WTC11 (cell line): ENCODE measurements at regions not wholly inside any gene's neighbourhood (a gene's known extent, or its start where the extent isn't known, plus 50 kb on each side); places are given as distances from the start of the nearest gene placed in this dataset.

Source experiments
- ATAC-seq: fragments of 200-7000 bp; cut with Tn5 transposase; 2 replicates; pipeline ENCODE4 v1.10.0; 2021; ENCODE audit warnings: mild to moderate bottlenecking, moderate library complexity
- CTCF ChIA-PET: fragments of 300-600 bp; sonication (Branson Sonifier 250); formaldehyde crosslinking; loops from one replicate; lab custom pipeline; 2021; ENCODE audit warnings: antibody characterized with exemption; lab: Charles Lee
- POLR2A ChIA-PET: fragments of 350-600 bp; sonication (Branson Sonifier 250); formaldehyde crosslinking; loops from one replicate; lab custom pipeline; 2021; ENCODE audit warnings: antibody characterized with exemption; lab: Charles Lee
- DNase-seq: peaks from one replicate; pipeline ENCODE4 v3.0.0; 2021; ENCODE audit warnings: low spot score
- H3K27ac Mint-ChIP-seq: 2 replicates; pipeline ENCODE4 v1.8.0; 2021; ENCODE audit warnings: mixed read lengths
- H3K27me3 Mint-ChIP-seq: 2 replicates; pipeline ENCODE4 v1.8.0; 2021; ENCODE audit warnings: low read depth, mild to moderate bottlenecking, moderate library complexity, mixed read lengths
- H3K36me3 Mint-ChIP-seq: 2 replicates; pipeline ENCODE4 v1.8.0; 2021; ENCODE audit warnings: mixed read lengths
- H3K4me1 Mint-ChIP-seq: 2 replicates; pipeline ENCODE4 v1.8.0; 2022; ENCODE audit warnings: mixed read lengths
- H3K4me3 Mint-ChIP-seq: 2 replicates; pipeline ENCODE4 v1.8.0; 2021; ENCODE audit warnings: mild to moderate bottlenecking, moderate library complexity, mixed read lengths
- H3K9me3 Mint-ChIP-seq: 2 replicates; pipeline ENCODE4 v1.8.0; 2021; ENCODE audit warnings: mixed read lengths
- EMX1 ChIP-seq: fragments of 250-450 bp; sonication (Bioruptor Pico); IDR thresholded peaks from 2 replicates; pipeline ENCODE4 v1.8.0; 2021; ENCODE audit warnings: mild to moderate bottlenecking
- FOXK1 ChIP-seq: sonication (generic); formaldehyde crosslinking; IDR thresholded peaks from 2 replicates; pipeline ENCODE4 v1.8.0; 2022; ENCODE audit warnings: mild to moderate bottlenecking, moderate library complexity, missing genetic modification reagents
- HMGA2 ChIP-seq: fragments of 250-450 bp; sonication (Bioruptor Pico); IDR thresholded peaks from 2 replicates; pipeline ENCODE4 v1.4.0; 2021; ENCODE audit warnings: mild to moderate bottlenecking, moderate library complexity
- NFATC4 ChIP-seq: fragments of 250-450 bp; sonication (Bioruptor Pico); IDR thresholded peaks from 2 replicates; pipeline ENCODE4 v1.9.0; 2021; ENCODE audit warnings: mild to moderate bottlenecking
- NFYB ChIP-seq: sonication (generic); formaldehyde crosslinking; conservative IDR thresholded peaks from 2 replicates; pipeline ENCODE4 v1.8.0; 2022; ENCODE audit warnings: low read depth, missing genetic modification reagents
- NR2C2 ChIP-seq: sonication (generic); formaldehyde crosslinking; IDR thresholded peaks from 2 replicates; pipeline ENCODE4 v1.8.0; 2022; ENCODE audit warnings: mild to moderate bottlenecking, missing genetic modification reagents
- OVOL2 ChIP-seq: fragments of 250-450 bp; sonication (Bioruptor Pico); IDR thresholded peaks from 2 replicates; pipeline ENCODE4 v1.9.0; 2021; ENCODE audit warnings: mild to moderate bottlenecking, borderline replicate concordance
- PRRX2 ChIP-seq: fragments of 250-450 bp; sonication (Bioruptor Pico); IDR thresholded peaks from 2 replicates; pipeline ENCODE4 v1.8.0; 2021; ENCODE audit warnings: mild to moderate bottlenecking
- SMAD3 ChIP-seq: sonication (generic); formaldehyde crosslinking; IDR thresholded peaks from 2 replicates; pipeline ENCODE4 v1.8.0; 2022; ENCODE audit warnings: missing genetic modification reagents, mild to moderate bottlenecking, borderline replicate concordance
- ZNF219 ChIP-seq: sonication (generic); formaldehyde crosslinking; IDR thresholded peaks from 2 replicates; pipeline ENCODE4 v1.8.0; 2023; ENCODE audit warnings: missing genetic modification reagents, mild to moderate bottlenecking, borderline replicate concordance
- TF ChIP-seq, protein P1 (sequence below): fragments of 250-450 bp; sonication (Bioruptor Pico); conservative IDR thresholded peaks from 2 replicates; pipeline ENCODE4 v1.9.0; 2021; ENCODE audit warnings: mild to moderate bottlenecking
- TF ChIP-seq, protein P2 (sequence below): fragments of 250-450 bp; sonication (Bioruptor Pico); IDR thresholded peaks from 2 replicates; pipeline ENCODE4 v1.8.0; 2021; ENCODE audit warnings: mild to moderate bottlenecking
- TF ChIP-seq, protein P3 (sequence below): sonication (generic); formaldehyde crosslinking; IDR thresholded peaks from 2 replicates; pipeline ENCODE4 v1.8.1; 2022; ENCODE audit warnings: mild to moderate bottlenecking, missing genetic modification reagents, moderate library complexity, borderline replicate concordance
- TF ChIP-seq, protein P4 (sequence below): sonication (generic); formaldehyde crosslinking; IDR thresholded peaks from 2 replicates; pipeline ENCODE4 v1.8.1; 2022; ENCODE audit warnings: low read depth, mild to moderate bottlenecking, moderate library complexity, missing genetic modification reagents, borderline replicate concordance
- TF ChIP-seq, protein P5 (sequence below): sonication (generic); formaldehyde crosslinking; IDR thresholded peaks from 2 replicates; pipeline ENCODE4 v1.8.1; 2023; ENCODE audit warnings: mild to moderate bottlenecking, missing genetic modification reagents
- TF ChIP-seq, protein P6 (sequence below): sonication (generic); formaldehyde crosslinking; IDR thresholded peaks from 2 replicates; pipeline ENCODE4 v1.8.0; 2022; ENCODE audit warnings: mild to moderate bottlenecking, missing genetic modification reagents
- TF ChIP-seq, protein P7 (sequence below): sonication (generic); formaldehyde crosslinking; IDR thresholded peaks from 2 replicates; pipeline ENCODE4 v1.8.0; 2023; ENCODE audit warnings: mild to moderate bottlenecking, missing genetic modification reagents
- TF ChIP-seq, protein P8 (sequence below): sonication (generic); formaldehyde crosslinking; IDR thresholded peaks from 2 replicates; pipeline ENCODE4 v1.8.1; 2022; ENCODE audit warnings: low read depth, missing genetic modification reagents, borderline replicate concordance
- TF ChIP-seq, protein P9 (sequence below): sonication (generic); formaldehyde crosslinking; IDR thresholded peaks from 2 replicates; pipeline ENCODE4 v1.8.0; 2022; ENCODE audit warnings: mild to moderate bottlenecking, missing genetic modification reagents
- TF ChIP-seq, protein P10 (sequence below): sonication (generic); formaldehyde crosslinking; IDR thresholded peaks from 2 replicates; pipeline ENCODE4 v1.8.0; 2022; ENCODE audit warnings: mild to moderate bottlenecking, missing genetic modification reagents

DNA sequence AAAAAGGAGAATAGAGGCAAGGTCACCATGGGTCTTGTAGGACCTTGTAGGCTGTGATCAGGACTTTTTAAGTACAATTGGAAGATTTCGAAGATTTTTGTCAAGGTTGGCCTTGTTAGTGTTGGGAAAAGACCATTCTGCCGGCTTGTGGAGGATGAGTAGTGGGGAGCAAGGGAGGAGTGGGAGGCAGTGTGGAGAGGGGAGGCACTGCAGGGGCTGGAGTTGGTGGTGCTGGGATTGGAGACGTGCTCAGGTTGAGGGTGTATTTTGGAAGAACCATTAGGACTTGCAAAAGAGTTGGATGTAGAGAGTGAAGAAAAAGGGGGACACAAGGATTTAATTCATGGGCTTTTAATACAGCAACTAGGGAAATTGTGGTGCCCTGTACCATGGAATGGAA lies 397.1 kb downstream of the TSN start (continued):
- TF ChIP-seq, protein P1, sequence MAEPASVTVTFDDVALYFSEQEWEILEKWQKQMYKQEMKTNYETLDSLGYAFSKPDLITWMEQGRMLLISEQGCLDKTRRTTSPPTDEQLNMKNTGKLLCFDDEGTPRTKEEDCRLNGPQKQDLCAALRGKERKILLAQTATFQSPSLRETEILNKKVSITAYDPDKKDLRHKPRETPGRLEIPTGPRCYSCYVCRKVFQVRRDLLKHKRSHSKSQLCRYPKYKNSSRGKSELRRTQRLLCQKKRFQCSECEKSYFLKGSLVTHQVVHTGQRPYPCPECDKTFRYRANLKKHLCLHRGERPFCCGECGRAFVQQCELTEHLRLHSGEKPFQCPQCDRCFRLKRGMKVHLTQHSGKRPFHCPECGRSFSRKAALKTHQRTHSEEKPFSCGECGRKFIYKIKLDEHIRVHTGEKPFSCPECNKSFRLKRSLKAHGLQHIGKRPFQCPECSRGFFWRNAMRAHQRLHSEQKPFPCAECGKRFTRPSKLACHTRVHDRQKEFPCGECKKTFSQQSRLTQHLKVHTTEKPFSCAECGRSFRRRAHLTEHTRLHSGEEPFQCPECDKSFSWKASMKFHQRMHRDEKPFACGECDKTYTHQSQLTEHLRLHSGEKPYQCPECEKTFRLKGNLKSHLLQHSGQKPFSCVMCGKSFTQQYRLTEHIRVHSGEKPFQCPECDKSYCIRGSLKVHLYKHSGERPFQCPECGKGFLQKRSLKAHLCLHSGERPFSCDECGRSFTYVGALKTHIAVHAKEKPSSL (CRISPR knock-in tag) = no peak
- no peak for TF ChIP-seq ZNF219 (CRISPR knock-in tag)
- no peak for TF ChIP-seq NR2C2
- TF ChIP-seq, protein P2, sequence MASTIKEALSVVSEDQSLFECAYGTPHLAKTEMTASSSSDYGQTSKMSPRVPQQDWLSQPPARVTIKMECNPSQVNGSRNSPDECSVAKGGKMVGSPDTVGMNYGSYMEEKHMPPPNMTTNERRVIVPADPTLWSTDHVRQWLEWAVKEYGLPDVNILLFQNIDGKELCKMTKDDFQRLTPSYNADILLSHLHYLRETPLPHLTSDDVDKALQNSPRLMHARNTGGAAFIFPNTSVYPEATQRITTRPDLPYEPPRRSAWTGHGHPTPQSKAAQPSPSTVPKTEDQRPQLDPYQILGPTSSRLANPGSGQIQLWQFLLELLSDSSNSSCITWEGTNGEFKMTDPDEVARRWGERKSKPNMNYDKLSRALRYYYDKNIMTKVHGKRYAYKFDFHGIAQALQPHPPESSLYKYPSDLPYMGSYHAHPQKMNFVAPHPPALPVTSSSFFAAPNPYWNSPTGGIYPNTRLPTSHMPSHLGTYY = no peak
- TF ChIP-seq, protein P3, sequence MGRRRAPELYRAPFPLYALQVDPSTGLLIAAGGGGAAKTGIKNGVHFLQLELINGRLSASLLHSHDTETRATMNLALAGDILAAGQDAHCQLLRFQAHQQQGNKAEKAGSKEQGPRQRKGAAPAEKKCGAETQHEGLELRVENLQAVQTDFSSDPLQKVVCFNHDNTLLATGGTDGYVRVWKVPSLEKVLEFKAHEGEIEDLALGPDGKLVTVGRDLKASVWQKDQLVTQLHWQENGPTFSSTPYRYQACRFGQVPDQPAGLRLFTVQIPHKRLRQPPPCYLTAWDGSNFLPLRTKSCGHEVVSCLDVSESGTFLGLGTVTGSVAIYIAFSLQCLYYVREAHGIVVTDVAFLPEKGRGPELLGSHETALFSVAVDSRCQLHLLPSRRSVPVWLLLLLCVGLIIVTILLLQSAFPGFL (CRISPR knock-in tag) = no peak
- TF ChIP-seq, protein P4, sequence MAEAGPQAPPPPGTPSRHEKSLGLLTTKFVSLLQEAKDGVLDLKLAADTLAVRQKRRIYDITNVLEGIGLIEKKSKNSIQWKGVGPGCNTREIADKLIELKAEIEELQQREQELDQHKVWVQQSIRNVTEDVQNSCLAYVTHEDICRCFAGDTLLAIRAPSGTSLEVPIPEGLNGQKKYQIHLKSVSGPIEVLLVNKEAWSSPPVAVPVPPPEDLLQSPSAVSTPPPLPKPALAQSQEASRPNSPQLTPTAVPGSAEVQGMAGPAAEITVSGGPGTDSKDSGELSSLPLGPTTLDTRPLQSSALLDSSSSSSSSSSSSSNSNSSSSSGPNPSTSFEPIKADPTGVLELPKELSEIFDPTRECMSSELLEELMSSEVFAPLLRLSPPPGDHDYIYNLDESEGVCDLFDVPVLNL (CRISPR knock-in tag) = no peak
- TF ChIP-seq FOXK1 (CRISPR knock-in tag) = no peak
- TF ChIP-seq PRRX2 = no peak
- TF ChIP-seq HMGA2 (CRISPR knock-in tag) = no peak
- TF ChIP-seq EMX1 = no peak
- TF ChIP-seq SMAD3 = no peak
- TF ChIP-seq NFYB = no peak
- TF ChIP-seq, all 79 proteins: peak for 0

DNA sequence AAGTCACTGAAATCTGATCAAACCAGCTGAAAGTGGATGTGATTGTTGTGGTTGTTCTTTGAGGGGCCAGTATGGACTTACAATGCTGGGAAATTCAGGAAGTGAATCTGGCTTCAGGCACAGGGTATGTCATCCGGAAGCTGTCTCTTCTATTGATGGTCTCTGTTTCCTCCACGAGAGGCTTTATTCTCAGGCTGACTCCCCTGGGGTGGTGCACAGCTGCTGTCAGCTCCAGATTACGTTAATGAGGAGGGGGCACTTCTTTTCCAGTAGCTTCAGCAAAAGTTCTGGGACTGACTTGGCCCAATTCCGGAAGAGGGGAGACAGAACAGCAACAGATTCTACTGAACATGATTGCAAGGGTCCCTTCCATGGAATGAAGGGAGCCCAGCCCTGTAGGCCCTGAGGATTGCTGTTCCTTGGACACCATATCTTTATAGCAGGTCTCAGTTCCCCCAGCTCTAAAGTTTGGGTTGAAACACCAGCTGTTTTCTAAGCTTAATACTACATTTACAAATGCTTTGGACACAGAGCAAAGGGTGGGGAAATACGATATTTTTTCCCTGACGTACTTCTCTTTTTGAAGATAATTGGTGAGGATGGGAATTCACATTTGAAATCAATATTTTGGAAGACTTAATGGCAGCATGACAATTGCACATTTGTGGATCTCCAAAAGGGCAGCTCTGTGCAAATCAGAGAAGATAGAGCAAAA lies 400.9 kb downstream of the TSN start:
- no peaks in the 10 kb centered on the region; the same call in 1 of the 2 replicates for H3K27me3 Mint-ChIP-seq
- ChIA-PET CTCF (interaction anchor here (2.8 kb wide), 1 partner anchor 13 kb away, joined by 11 read pairs; no protein-coding TSS in a partner anchor), POLR2A (no interaction called here)
- ATAC-seq (no peak), DNase-seq (no peak)
- H3K27ac Mint-ChIP-seq = no peak overlapping the region
- H3K4me1 Mint-ChIP-seq = peaks cover 12% of the 10 kb centered on the region
- no peaks in the 10 kb centered on the region for H3K36me3 Mint-ChIP-seq
- no peak overlapping the region for H3K4me3 Mint-ChIP-seq
- 0 out of 2 replicates have a peak, but pooled peaks cover 3% of the 10 kb centered on the region for H3K9me3 Mint-ChIP-seq
- TF ChIP-seq OVOL2 (CRISPR knock-in tag) (no peak), NR2C2 (no peak), NFATC4 (CRISPR knock-in tag) (no peak)
- TF ChIP-seq, protein P5, sequence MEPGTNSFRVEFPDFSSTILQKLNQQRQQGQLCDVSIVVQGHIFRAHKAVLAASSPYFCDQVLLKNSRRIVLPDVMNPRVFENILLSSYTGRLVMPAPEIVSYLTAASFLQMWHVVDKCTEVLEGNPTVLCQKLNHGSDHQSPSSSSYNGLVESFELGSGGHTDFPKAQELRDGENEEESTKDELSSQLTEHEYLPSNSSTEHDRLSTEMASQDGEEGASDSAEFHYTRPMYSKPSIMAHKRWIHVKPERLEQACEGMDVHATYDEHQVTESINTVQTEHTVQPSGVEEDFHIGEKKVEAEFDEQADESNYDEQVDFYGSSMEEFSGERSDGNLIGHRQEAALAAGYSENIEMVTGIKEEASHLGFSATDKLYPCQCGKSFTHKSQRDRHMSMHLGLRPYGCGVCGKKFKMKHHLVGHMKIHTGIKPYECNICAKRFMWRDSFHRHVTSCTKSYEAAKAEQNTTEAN (CRISPR knock-in tag) = no peak
- TF ChIP-seq, protein P6, sequence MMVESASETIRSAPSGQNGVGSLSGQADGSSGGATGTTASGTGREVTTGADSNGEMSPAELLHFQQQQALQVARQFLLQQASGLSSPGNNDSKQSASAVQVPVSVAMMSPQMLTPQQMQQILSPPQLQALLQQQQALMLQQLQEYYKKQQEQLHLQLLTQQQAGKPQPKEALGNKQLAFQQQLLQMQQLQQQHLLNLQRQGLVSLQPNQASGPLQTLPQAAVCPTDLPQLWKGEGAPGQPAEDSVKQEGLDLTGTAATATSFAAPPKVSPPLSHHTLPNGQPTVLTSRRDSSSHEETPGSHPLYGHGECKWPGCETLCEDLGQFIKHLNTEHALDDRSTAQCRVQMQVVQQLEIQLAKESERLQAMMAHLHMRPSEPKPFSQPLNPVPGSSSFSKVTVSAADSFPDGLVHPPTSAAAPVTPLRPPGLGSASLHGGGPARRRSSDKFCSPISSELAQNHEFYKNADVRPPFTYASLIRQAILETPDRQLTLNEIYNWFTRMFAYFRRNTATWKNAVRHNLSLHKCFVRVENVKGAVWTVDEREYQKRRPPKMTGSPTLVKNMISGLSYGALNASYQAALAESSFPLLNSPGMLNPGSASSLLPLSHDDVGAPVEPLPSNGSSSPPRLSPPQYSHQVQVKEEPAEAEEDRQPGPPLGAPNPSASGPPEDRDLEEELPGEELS = no peak
- TF ChIP-seq, protein P7, sequence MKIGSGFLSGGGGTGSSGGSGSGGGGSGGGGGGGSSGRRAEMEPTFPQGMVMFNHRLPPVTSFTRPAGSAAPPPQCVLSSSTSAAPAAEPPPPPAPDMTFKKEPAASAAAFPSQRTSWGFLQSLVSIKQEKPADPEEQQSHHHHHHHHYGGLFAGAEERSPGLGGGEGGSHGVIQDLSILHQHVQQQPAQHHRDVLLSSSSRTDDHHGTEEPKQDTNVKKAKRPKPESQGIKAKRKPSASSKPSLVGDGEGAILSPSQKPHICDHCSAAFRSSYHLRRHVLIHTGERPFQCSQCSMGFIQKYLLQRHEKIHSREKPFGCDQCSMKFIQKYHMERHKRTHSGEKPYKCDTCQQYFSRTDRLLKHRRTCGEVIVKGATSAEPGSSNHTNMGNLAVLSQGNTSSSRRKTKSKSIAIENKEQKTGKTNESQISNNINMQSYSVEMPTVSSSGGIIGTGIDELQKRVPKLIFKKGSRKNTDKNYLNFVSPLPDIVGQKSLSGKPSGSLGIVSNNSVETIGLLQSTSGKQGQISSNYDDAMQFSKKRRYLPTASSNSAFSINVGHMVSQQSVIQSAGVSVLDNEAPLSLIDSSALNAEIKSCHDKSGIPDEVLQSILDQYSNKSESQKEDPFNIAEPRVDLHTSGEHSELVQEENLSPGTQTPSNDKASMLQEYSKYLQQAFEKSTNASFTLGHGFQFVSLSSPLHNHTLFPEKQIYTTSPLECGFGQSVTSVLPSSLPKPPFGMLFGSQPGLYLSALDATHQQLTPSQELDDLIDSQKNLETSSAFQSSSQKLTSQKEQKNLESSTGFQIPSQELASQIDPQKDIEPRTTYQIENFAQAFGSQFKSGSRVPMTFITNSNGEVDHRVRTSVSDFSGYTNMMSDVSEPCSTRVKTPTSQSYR (CRISPR knock-in tag) = no peak
- TF ChIP-seq, protein P8, sequence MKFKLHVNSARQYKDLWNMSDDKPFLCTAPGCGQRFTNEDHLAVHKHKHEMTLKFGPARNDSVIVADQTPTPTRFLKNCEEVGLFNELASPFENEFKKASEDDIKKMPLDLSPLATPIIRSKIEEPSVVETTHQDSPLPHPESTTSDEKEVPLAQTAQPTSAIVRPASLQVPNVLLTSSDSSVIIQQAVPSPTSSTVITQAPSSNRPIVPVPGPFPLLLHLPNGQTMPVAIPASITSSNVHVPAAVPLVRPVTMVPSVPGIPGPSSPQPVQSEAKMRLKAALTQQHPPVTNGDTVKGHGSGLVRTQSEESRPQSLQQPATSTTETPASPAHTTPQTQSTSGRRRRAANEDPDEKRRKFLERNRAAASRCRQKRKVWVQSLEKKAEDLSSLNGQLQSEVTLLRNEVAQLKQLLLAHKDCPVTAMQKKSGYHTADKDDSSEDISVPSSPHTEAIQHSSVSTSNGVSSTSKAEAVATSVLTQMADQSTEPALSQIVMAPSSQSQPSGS (CRISPR knock-in tag) = no peak
- TF ChIP-seq, protein P9, sequence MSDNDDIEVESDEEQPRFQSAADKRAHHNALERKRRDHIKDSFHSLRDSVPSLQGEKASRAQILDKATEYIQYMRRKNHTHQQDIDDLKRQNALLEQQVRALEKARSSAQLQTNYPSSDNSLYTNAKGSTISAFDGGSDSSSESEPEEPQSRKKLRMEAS = no peak
- TF ChIP-seq, protein P10, sequence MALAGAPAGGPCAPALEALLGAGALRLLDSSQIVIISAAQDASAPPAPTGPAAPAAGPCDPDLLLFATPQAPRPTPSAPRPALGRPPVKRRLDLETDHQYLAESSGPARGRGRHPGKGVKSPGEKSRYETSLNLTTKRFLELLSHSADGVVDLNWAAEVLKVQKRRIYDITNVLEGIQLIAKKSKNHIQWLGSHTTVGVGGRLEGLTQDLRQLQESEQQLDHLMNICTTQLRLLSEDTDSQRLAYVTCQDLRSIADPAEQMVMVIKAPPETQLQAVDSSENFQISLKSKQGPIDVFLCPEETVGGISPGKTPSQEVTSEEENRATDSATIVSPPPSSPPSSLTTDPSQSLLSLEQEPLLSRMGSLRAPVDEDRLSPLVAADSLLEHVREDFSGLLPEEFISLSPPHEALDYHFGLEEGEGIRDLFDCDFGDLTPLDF = no peak
